ENCODE measurements at regions not wholly inside any gene's neighbourhood (a gene's known extent, or its start where the extent isn't known, plus 50 kb on each side); places are given as distances from the start of the nearest gene placed in this dataset.

- DNase-seq (ENCODE audit: extremely low read depth, low read depth), result no peak
- no peak for TF ChIP-seq CTCF (IDR thresholded peaks at IDR 0.05; ENCODE audit: low read depth, low read length, missing control alignments)
- no peak overlapping the region for H3K4me3 ChIP-seq (replicated peaks; ENCODE audit: low read depth, low read length)
Observed at GRCh38 chr5:168041583-168041982, 249.9 kb upstream of the WWC1 start.

GRCh38 chr5:168042284-168043068 is 249.0 kb upstream of the WWC1 start:
- no peak for TF ChIP-seq CTCF (IDR thresholded peaks at IDR 0.05; ENCODE audit: low read depth, low read length, missing control alignments)
- DNase-seq (ENCODE audit: extremely low read depth, low read depth), result no peak
- no peak overlapping the region for H3K4me3 ChIP-seq (replicated peaks; ENCODE audit: low read depth, low read length)

GRCh38 chr5:168046163-168046562 is 245.3 kb upstream of the WWC1 start:
- no peak for DNase-seq (ENCODE audit: extremely low read depth, low read depth)
- H3K4me3 ChIP-seq (replicated peaks; ENCODE audit: low read depth, low read length), result no peak overlapping the region
- TF ChIP-seq CTCF (IDR thresholded peaks at IDR 0.05; ENCODE audit: low read depth, low read length, missing control alignments), result no peak

- no peak overlapping the region for H3K4me3 ChIP-seq (replicated peaks; ENCODE audit: low read depth, low read length)
- TF ChIP-seq CTCF (IDR thresholded peaks at IDR 0.05; ENCODE audit: low read depth, low read length, missing control alignments), result peak; percentile 33
- no peak for DNase-seq (ENCODE audit: extremely low read depth, low read depth)
Observed at GRCh38 chr5:168047043-168047668, 244.3 kb upstream of the WWC1 start.

- no peak for DNase-seq (ENCODE audit: extremely low read depth, low read depth)
- H3K4me3 ChIP-seq (replicated peaks; ENCODE audit: low read depth, low read length), result no peak overlapping the region
- TF ChIP-seq CTCF (IDR thresholded peaks at IDR 0.05; ENCODE audit: low read depth, low read length, missing control alignments), result no peak
Observed at GRCh38 chr5:168047669-168048111, 243.8 kb upstream of the WWC1 start.

- H3K4me3 ChIP-seq (replicated peaks; ENCODE audit: low read depth, low read length), result no peak overlapping the region
- no peak for DNase-seq (ENCODE audit: extremely low read depth, low read depth)
- TF ChIP-seq CTCF (IDR thresholded peaks at IDR 0.05; ENCODE audit: low read depth, low read length, missing control alignments), result no peak
Observed at GRCh38 chr5:168048486-168048885, 243.0 kb upstream of the WWC1 start.
